Ascending aorta (tissue), 2 donors: ENCODE measurements at regions not wholly inside any gene's neighbourhood (a gene's known extent, or its start where the extent isn't known, plus 50 kb on each side); places are given as distances from the start of the nearest gene placed in this dataset.
"Not testable (repeated sequence)": the region's sequence is repeated elsewhere in the genome, so short reads cannot be mapped to it uniquely, and the experiment has no call there.

ENCODE experiments used
- DNase-seq, 2 donors: peaks; one replicate each; pipeline ENCODE4 v3.0.0-alpha.2; 2019; ENCODE audit warnings: low spot score in 2 of 2
- H3K27ac ChIP-seq, 2 donors: fragments of 200-600 bp; sonication (generic); one replicate each; pipeline ENCODE4 v1.5.1; 2016 to 2017; ENCODE audit warnings: mild to moderate bottlenecking in 1 of 2
- H3K27me3 ChIP-seq: fragments of 200-600 bp; sonication (generic); one replicate; pipeline ENCODE4 v1.5.1; 2017
- H3K36me3 ChIP-seq, 2 donors: fragments of 200-600 bp; sonication (generic); one replicate each; pipeline ENCODE4 v1.5.1; 2016
- H3K4me1 ChIP-seq, 2 donors: fragments of 200-600 bp; sonication (generic); one replicate each; pipeline ENCODE4 v1.5.1; 2016 to 2017; ENCODE audit warnings: mild to moderate bottlenecking in 1 of 2
- H3K4me3 ChIP-seq, 2 donors: fragments of 200-600 bp; sonication (generic); one replicate each; pipeline ENCODE4 v1.5.1; 2016 to 2017; ENCODE audit warnings: mild to moderate bottlenecking in 1 of 2
- H3K9me3 ChIP-seq, 2 donors: fragments of 200-600 bp; sonication (generic); one replicate each; pipeline ENCODE4 v1.5.1; 2016
- intact Hi-C: fragments of 100-400 bp; cut with DNase I; formaldehyde crosslinking; loops from one replicate; pipeline ENCODE4 v1.15.1; 2023
- TF ChIP-seq, protein P1 (sequence below), 3 experiments: fragments of 200-600 bp in 2 of 3; fragments of 450-650 bp in 1 of 3; sonication (generic) in 2 of 3; IDR thresholded peaks; one replicate each; pipeline ENCODE4 v1.5.1; 2016 to 2019; ENCODE audit warnings: antibody characterized with exemption in 3 of 3, mild to moderate bottlenecking in 1 of 3, moderate library complexity in 1 of 3

DNA sequence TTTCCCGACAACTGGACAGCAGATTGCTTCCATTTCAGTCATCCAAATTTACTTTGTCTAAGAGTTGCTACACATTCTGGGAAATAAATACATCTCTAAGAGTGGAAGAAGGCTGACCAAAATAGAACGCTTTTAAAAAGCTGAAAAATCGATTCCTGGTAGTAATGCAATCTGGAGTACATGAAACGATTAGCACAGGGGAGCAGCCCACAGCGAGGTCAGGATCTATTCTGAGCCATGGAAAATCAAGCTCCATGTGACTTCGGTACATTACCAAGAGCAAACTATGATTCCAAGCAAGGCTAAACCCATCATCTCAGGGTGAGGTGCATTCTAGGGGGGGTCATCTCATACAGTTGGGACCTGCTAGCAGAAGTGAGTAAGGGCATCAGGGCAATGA is 249.3 kb downstream of the BLID start:
- no peak for DNase-seq
- Histone ChIP-seq H3K4me3 (no peak overlapping the region), H3K27me3 (no peaks in the 10 kb centered on the region), H3K27ac (no peak overlapping the region), H3K36me3 (no peaks in the 10 kb centered on the region), H3K4me1 (peaks cover 0 to 15% of the 10 kb centered on the region in 2 donors), H3K9me3 (peaks cover 0 to 3% of the 10 kb centered on the region in 2 donors)
- TF ChIP-seq, protein P1, sequence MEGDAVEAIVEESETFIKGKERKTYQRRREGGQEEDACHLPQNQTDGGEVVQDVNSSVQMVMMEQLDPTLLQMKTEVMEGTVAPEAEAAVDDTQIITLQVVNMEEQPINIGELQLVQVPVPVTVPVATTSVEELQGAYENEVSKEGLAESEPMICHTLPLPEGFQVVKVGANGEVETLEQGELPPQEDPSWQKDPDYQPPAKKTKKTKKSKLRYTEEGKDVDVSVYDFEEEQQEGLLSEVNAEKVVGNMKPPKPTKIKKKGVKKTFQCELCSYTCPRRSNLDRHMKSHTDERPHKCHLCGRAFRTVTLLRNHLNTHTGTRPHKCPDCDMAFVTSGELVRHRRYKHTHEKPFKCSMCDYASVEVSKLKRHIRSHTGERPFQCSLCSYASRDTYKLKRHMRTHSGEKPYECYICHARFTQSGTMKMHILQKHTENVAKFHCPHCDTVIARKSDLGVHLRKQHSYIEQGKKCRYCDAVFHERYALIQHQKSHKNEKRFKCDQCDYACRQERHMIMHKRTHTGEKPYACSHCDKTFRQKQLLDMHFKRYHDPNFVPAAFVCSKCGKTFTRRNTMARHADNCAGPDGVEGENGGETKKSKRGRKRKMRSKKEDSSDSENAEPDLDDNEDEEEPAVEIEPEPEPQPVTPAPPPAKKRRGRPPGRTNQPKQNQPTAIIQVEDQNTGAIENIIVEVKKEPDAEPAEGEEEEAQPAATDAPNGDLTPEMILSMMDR (IDR thresholded peaks at IDR 0.05): no peak
- intact Hi-C loops: no loop called here

DNA sequence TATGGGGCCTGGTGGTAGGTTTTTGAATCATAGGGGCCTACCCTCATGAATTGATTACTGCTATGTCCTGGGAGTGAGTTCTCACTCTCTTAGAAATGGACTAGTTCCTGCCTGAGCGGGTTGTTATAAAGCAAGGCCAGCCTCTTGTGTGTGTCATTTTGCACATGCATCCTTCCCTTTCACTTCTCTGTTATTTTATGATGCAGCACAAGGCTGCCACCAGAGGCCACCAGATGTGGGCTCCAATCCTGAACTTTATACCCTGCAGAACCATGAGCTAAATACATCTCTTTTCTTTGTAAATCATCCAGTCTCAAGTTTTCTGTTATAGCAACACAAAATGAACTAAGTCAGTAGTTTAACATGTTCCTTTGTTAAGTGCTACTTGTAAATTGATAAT is 251.4 kb downstream of the BLID start:
- H3K4me1 ChIP-seq: peaks cover 0 to 2% of the 10 kb centered on the region in 2 donors
- no peak overlapping the region for H3K4me3 ChIP-seq
- TF ChIP-seq, protein P1 (IDR thresholded peaks at IDR 0.05): no peak
- DNase-seq: no peak
- H3K9me3 ChIP-seq: peaks cover 0 to 3% of the 10 kb centered on the region in 2 donors
- intact Hi-C loops: no loop called here
- no peaks in the 10 kb centered on the region for H3K36me3 ChIP-seq
- H3K27me3 ChIP-seq: no peaks in the 10 kb centered on the region
- no peak overlapping the region for H3K27ac ChIP-seq

DNA sequence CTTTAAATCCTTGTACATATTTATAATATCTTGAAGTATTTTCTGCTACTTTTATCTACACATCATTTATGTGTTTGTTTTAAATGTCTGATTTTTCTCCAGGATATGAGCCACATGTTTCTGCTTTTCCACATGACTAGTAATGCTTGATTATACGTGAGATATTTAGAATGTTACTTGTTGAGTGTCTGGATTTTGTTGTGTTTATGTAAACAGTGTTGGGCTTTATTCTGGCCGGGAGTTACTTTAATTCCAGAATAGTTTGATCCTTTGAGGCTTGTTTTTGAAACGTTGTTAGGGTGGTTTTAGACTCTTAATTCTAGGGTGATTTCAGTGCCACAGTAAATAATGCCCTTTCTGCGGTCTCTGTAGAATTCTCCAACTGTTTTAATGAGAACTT is 252.9 kb downstream of the BLID start:
- peaks cover 0 to 3% of the 10 kb centered on the region in 2 donors for H3K9me3 ChIP-seq
- TF ChIP-seq, protein P1 (IDR thresholded peaks at IDR 0.05): no peak

DNA sequence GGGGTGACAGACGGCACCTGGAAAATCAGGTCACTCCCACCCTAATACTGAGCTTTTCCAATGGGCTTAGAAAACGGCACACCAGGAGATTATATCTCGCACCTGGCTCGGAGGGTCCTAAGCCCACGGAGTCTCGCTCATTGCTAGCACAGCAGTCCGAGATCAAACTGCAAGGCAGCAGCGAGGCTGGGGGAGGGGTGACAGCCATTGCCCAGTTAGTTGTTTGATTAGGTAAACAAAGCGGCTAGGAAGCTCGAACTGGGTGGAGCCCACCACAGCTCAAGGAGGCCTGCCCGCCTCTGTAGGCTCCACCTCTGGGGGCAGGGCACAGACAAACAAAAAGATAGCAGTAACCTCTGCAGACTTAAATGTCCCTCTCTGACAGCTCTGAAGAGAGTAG is 260.9 kb downstream of the BLID start:
- H3K36me3 ChIP-seq, H3K27ac ChIP-seq, H3K4me3 ChIP-seq, H3K9me3 ChIP-seq, H3K27me3 ChIP-seq, intact Hi-C loops, DNase-seq, H3K4me1 ChIP-seq: not testable (repeated sequence)

More for the DNA sequence above, 252.9 kb downstream of the BLID start:
- Histone ChIP-seq H3K4me1 (no peaks in the 10 kb centered on the region), H3K27me3 (no peaks in the 10 kb centered on the region), H3K27ac (no peak overlapping the region), H3K36me3 (no peaks in the 10 kb centered on the region), H3K4me3 (no peak overlapping the region)
- no peak for DNase-seq
- intact Hi-C loops: no loop called here

DNA sequence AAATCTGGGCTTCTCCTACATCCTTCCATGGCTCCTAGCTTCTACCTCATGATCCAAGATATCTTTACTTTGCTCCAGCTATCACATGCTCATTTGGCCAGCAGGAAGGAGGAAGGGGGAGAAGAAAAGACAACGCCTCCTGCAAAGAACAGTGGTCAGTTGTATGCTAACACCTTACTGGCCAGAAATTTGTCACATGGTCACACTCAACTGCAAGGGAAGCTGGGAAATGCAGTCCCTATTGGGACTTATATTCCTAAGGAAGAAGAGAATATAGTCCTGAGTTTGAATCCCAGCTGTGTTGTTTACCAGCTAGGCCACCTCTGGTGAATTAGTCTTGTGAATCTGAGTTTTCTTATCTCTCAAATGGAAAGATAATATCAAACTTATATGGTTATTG is 272.0 kb downstream of the BLID start:
- intact Hi-C loops: no loop called here
- Histone ChIP-seq H3K4me3 (no peak overlapping the region), H3K9me3 (no peaks in the 10 kb centered on the region), H3K27ac (no peak overlapping the region), H3K4me1 (no peaks in the 10 kb centered on the region), H3K27me3 (no peaks in the 10 kb centered on the region), H3K36me3 (no peaks in the 10 kb centered on the region)
- DNase-seq: no peak
- TF ChIP-seq, protein P1 (IDR thresholded peaks at IDR 0.05): no peak

DNA sequence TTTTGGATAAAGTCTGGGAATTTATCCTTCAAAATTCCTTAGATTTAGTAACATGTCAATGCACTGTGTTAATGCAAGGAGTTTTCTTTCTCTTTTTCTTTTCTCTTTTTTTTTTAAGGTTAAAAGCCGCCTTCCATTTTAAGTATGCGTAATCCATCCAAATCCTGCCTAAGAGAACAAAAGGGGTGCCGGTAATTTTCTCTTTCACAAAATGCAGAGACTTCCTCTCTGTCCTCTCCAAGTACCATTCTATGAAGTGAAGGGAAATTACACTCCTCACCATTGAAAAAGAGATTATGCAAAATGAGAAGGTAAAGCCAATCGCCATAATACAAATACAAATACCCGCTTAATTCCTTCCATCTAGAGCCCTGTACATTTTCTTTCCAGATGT is 273.8 kb downstream of the BLID start:
- no peaks in the 10 kb centered on the region for H3K27me3 ChIP-seq
- H3K36me3 ChIP-seq: no peaks in the 10 kb centered on the region
- intact Hi-C loops: no loop called here
- DNase-seq: no peak
- no peaks in the 10 kb centered on the region for H3K4me1 ChIP-seq
- no peaks in the 10 kb centered on the region for H3K9me3 ChIP-seq
- TF ChIP-seq, protein P1 (IDR thresholded peaks at IDR 0.05): no peak
- no peak overlapping the region for H3K4me3 ChIP-seq
- H3K27ac ChIP-seq: no peak overlapping the region
